Glomerular visceral epithelial cell (primary cell): ENCODE measurements at regions not wholly inside any gene's neighbourhood (a gene's known extent, or its start where the extent isn't known, plus 50 kb on each side); places are given as distances from the start of the nearest gene placed in this dataset.
A peak's percentile ranks its signal among the peaks of the same experiment; 100 is the strongest.

Experiments used
- DNase-seq: peaks from one replicate; pipeline ENCODE4 v3.0.0-alpha.2; 2016; ENCODE audit errors: extremely low spot score

GRCh38 chr20:39163993-39164392 lies 201.8 kb downstream of the DHX35 start:
- no peak for DNase-seq

- DNase-seq, result no peak
Measured at GRCh38 chr20:39161900-39162299, 199.8 kb downstream of the DHX35 start.

- no peak for DNase-seq
Measured at GRCh38 chr20:39155971-39156370, 193.8 kb downstream of the DHX35 start.

- no peak for DNase-seq
Measured at GRCh38 chr20:39152742-39153141, 190.6 kb downstream of the DHX35 start.

GRCh38 chr20:39152126-39152525 lies 190.0 kb downstream of the DHX35 start:
- no peak for DNase-seq

GRCh38 chr20:39150501-39150900 lies 188.4 kb downstream of the DHX35 start:
- DNase-seq, result no peak

- DNase-seq, result no peak
Measured at GRCh38 chr20:39146394-39146793, 184.2 kb downstream of the DHX35 start.

GRCh38 chr20:39145921-39146320 lies 183.8 kb downstream of the DHX35 start:
- no peak for DNase-seq

GRCh38 chr20:39144757-39145156 lies 182.6 kb downstream of the DHX35 start:
- DNase-seq, result no peak

GRCh38 chr20:39142407-39143096 lies 180.4 kb downstream of the DHX35 start:
- no peak for DNase-seq

GRCh38 chr20:39137299-39137698 lies 175.2 kb downstream of the DHX35 start:
- no peak for DNase-seq

GRCh38 chr20:39136798-39137197 lies 174.7 kb downstream of the DHX35 start:
- no peak for DNase-seq

- DNase-seq, result no peak
Measured at GRCh38 chr20:39135885-39136544, 173.9 kb downstream of the DHX35 start.

GRCh38 chr20:39133201-39133600 lies 171.1 kb downstream of the DHX35 start:
- no peak for DNase-seq

- no peak for DNase-seq
Measured at GRCh38 chr20:39132511-39132910, 170.4 kb downstream of the DHX35 start.

GRCh38 chr20:39132093-39132492 lies 169.9 kb downstream of the DHX35 start:
- no peak for DNase-seq

- DNase-seq, result no peak
Measured at GRCh38 chr20:39130627-39131026, 168.5 kb downstream of the DHX35 start.

- DNase-seq, result no peak
Measured at GRCh38 chr20:39129523-39129922, 167.4 kb downstream of the DHX35 start.

- DNase-seq, result no peak
Measured at GRCh38 chr20:39124064-39124463, 161.9 kb downstream of the DHX35 start.

GRCh38 chr20:39123185-39123557 lies 161.0 kb downstream of the DHX35 start:
- no peak for DNase-seq

- peak; percentile 54 for DNase-seq
Measured at GRCh38 chr20:39117491-39117890, 155.3 kb downstream of the DHX35 start.

- no peak for DNase-seq
Measured at GRCh38 chr20:39116020-39116419, 153.9 kb downstream of the DHX35 start.

- DNase-seq, result peak; percentile 48
Measured at GRCh38 chr20:39112178-39112743, 150.1 kb downstream of the DHX35 start.
